ENCODE measurements at regions not wholly inside any gene's neighbourhood (a gene's known extent, or its start where the extent isn't known, plus 50 kb on each side); places are given as distances from the start of the nearest gene placed in this dataset.

GRCh38 chr11:134949121-134950090, 537.4 kb upstream of the B3GAT1 start (continued):
- no peak for TF ChIP-seq SIN3A (IDR thresholded peaks at IDR 0.05; ENCODE audit: low read depth)
- TF ChIP-seq CEBPB (IDR thresholded peaks at IDR 0.05; ENCODE audit: low read depth), result no peak
- no peak for TF ChIP-seq POLR2AphosphoS5 (IDR thresholded peaks at IDR 0.05; ENCODE audit: low read depth, low read length)
- peak; percentile 79 for TF ChIP-seq FOSL1 (IDR thresholded peaks at IDR 0.05; ENCODE audit: low read depth)
- TF ChIP-seq POLR2A (IDR thresholded peaks at IDR 0.05; ENCODE audit: borderline replicate concordance, extremely low read depth, insufficient read depth, insufficient read length), result no peak

GRCh38 chr11:134947556-134947955, 535.5 kb upstream of the B3GAT1 start:
- H3K9ac ChIP-seq (ENCODE audit: low read length), result no peak overlapping the region
- POLR2A ChIA-PET, result no interaction called here
- no peaks in the 10 kb centered on the region for H3K27me3 ChIP-seq (ENCODE audit: insufficient read depth, low read length)
- no peak for DNase-seq (ENCODE audit: low read depth, low spot score)
- CTCF ChIA-PET, result interaction anchor here (1.0 kb wide), 1 partner anchor 9 kb away, joined by 3 read pairs; no protein-coding TSS in a partner anchor
- no peak for ATAC-seq
- RAD21 ChIA-PET (ENCODE audit: low non-redundant PET in 1 of 2, low total read pairs in 2 of 2, uncharacterized antibody in 2 of 2, unreplicated experiment in 2 of 2), result no interaction called here
- H3K9me3 ChIP-seq (ENCODE audit: control insufficient read depth in 1 of 2, insufficient read depth in 1 of 2, low read depth in 1 of 2, low read length in 2 of 2), result no peaks in the 10 kb centered on the region
- no peaks in the 10 kb centered on the region for H4K20me1 ChIP-seq (ENCODE audit: insufficient read depth)
- no peak overlapping the region for H3K4me3 ChIP-seq (replicated peaks in 1 of 2; ENCODE audit: low read depth in 1 of 2, low read length in 2 of 2)
- peaks cover 16 to 38% of the 10 kb centered on the region in 2 experiments for H3K4me1 ChIP-seq (ENCODE audit: control insufficient read depth in 1 of 2, insufficient read depth in 2 of 2, low read length in 2 of 2)
- no peak overlapping the region for H3K27ac ChIP-seq (ENCODE audit: low read depth, low read length)
- no TSS peak for BruUV-seq (replicated peaks)
- intact Hi-C loops (cut with micrococcal nuclease), result no loop called here
- H3K9me2 ChIP-seq (ENCODE audit: insufficient read depth), result no peaks in the 10 kb centered on the region
- H3K36me3 ChIP-seq (ENCODE audit: control insufficient read depth in 1 of 2, insufficient read depth in 2 of 2, low read length in 2 of 2), result no peaks in the 10 kb centered on the region
- TF ChIP-seq REST (IDR thresholded peaks at IDR 0.05; ENCODE audit: low read depth) (no peak), SRF (IDR thresholded peaks at IDR 0.05; ENCODE audit: low read depth) (no peak), POLR2AphosphoS5 (IDR thresholded peaks at IDR 0.05; ENCODE audit: low read depth, low read length) (no peak), ATF3 (IDR thresholded peaks at IDR 0.05) (no peak), POLR2A (IDR thresholded peaks at IDR 0.05; ENCODE audit: borderline replicate concordance, extremely low read depth, insufficient read depth, insufficient read length) (no peak), ZFX (IDR thresholded peaks at IDR 0.05) (no peak), ZNF274 (IDR thresholded peaks at IDR 0.05; ENCODE audit: low read depth, low read length) (no peak), CEBPB (IDR thresholded peaks at IDR 0.05; ENCODE audit: low read depth) (no peak), MAX (IDR thresholded peaks at IDR 0.05) (no peak), CBX3 (IDR thresholded peaks at IDR 0.05; ENCODE audit: low read depth) (no peak), JUND (IDR thresholded peaks at IDR 0.05) (no peak), EGR1 (IDR thresholded peaks at IDR 0.05; ENCODE audit: low read depth) (no peak), RAD21 (IDR thresholded peaks at IDR 0.05; ENCODE audit: low read depth) (no peak), EZH2phosphoT487 (IDR thresholded peaks at IDR 0.05; ENCODE audit: borderline replicate concordance) (no peak), SIN3A (IDR thresholded peaks at IDR 0.05; ENCODE audit: low read depth) (no peak), ELF1 (IDR thresholded peaks at IDR 0.05; ENCODE audit: borderline replicate concordance, low read depth) (no peak), ZBTB33 (IDR thresholded peaks at IDR 0.05; ENCODE audit: extremely low read depth, insufficient replicate concordance, low read length) (no peak), TCF7L2 (IDR thresholded peaks at IDR 0.05; ENCODE audit: borderline replicate concordance, extremely low read depth, insufficient read depth, insufficient read length) (no peak), FOSL1 (IDR thresholded peaks at IDR 0.05; ENCODE audit: low read depth) (no peak)
- H3K79me2 ChIP-seq (ENCODE audit: insufficient read depth, low read length), result no peaks in the 10 kb centered on the region
- H2AFZ ChIP-seq (ENCODE audit: low read depth, low read length, poor library complexity, severe bottlenecking), result no peak overlapping the region
- H3K4me2 ChIP-seq (ENCODE audit: low read length), result no peak overlapping the region

Measured in HCT116 (cell line).